Inferior parietal cortex (tissue), 1 donor: ENCODE measurements at regions not wholly inside any gene's neighbourhood (a gene's known extent, or its start where the extent isn't known, plus 50 kb on each side); places are given as distances from the start of the nearest gene placed in this dataset.

Source experiments
- DNase-seq: peaks from one replicate; pipeline ENCODE4 v3.0.0-alpha.2; 2016; ENCODE audit errors: extremely low spot score

DNA sequence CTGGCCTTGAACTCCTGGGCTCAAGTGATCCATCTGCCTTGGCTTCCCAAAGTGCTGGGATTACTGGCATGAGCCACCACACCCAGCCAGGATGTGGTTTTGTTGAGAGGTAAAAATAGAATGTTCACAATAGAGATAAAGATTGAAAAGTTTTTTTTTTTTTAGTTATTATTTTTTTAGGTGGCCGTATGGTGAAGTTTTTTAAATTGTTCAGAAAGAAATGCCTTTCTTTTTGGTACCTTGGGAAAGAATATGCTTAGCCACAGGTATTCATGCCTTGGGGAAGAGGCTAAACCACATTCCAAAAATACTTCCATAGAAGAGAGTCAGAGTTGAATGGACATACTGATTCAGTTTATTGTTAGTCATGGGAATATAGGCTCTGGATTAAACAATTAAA, 143.4 kb downstream of the C11orf91 start:
- DNase-seq: no peak

DNA sequence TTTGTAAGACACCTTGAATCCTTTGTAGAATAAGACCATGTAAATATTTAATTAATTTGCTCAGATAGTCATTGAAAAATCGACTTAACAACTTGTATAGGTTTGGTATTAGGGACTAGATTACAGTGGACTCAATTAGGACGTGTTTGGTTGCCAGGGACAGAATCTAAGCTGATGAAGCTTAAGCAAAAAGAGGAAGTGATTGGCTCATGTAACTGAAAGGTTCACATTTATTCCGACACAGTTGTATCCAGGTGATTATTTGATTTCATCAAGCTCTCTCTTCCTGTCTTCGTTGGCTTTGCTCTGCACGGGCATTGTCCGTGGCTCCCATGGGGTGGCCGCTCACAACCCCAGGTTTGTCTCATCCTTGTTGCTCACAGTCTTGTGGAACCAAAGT, 146.4 kb downstream of the C11orf91 start:
- no peak for DNase-seq

DNA sequence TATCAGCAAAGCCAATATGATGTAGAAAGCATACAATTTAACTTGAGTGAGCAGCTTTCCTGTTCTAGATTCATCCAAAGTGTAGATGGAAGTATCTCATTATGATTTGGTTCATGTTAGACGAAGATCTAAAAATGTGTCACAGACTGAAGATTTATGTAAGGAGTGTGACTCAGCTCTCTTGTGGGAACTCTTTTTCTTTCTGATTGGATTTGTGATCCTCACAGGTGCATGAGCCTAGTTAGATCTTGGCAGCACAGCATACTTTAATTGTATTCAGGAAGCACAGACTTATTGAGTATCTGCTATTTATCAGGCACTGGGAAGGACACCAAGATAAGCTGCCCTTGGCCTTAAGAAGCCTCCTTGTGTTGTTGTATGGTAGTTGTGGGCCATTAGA, 147.1 kb downstream of the C11orf91 start:
- peak; percentile 62 for DNase-seq

DNA sequence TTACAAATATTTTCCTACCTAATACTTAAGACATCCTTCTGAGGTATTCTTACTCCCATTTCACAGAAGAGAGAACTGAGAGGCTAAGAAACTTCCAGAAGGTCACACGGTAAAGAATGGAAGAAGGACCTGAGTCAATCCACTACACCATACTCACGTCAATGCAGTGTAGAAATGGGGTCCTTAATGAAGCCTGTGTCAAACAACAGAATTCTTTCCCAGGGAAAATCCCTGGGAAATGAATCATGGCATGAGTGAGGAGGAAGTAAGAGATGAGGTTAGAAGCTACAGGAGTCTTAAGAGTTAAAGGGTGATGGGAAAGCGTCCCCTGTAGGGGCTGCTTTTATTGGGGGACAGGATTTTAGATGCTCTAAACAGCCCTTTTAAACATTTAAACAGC, 147.9 kb downstream of the C11orf91 start:
- no peak for DNase-seq

DNA sequence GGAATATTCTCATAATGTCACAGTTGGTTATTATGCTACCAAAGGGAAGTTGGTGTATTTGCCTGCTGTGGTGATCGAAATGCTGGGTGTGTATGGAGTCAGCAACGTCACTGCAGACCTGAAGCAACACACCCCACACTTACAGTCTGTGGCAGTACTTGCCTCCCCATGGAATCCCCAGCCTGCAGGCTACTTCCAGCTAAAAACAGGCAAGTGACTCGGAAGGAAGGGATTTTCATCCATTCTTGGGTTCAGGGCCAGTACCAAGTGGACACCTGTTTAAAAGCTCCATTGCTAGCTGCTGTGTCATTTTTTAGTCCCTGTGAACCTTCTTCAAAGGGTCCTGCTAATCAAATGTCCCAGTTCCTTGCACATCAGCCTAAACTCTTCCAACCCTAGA, 149.6 kb downstream of the C11orf91 start:
- no peak for DNase-seq

DNA sequence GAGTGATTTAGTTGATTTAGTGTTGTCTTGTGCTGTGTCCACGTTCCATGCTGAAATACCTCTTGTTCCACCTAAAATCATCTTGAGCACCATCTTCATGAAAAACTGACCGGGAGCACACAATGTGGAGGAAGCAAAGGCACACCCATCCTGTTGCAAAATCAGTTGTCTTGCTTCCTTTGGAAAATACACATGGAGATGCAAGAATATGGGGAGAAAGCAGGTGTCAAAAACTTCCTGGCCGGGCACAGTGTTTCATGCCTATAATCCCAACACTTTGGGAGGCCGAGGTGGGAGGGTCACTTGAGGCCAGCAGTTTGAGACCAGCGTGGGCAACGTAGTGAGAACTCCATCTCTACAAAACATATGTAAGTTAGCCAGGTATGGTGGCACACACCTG, 151.1 kb downstream of the C11orf91 start:
- DNase-seq: no peak

DNA sequence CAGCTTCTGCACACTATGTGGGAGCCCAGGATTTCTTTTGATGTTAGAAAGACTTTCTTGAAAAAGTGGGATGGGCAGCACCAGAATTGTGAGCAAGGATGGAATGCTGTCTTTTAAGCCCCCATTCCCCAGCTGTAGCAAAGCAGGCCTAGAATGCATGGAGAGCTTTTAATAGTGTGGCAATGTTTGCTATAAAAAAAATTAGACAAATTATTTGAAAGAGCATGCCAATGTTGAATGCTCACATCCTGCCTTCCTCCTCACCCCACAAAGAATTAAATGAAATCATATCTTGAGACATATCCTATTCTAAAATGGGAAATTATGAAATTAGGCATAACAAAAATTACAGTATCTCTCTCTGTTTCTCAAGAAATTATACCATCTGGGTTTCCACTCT, 154.7 kb downstream of the C11orf91 start:
- no peak for DNase-seq

DNA sequence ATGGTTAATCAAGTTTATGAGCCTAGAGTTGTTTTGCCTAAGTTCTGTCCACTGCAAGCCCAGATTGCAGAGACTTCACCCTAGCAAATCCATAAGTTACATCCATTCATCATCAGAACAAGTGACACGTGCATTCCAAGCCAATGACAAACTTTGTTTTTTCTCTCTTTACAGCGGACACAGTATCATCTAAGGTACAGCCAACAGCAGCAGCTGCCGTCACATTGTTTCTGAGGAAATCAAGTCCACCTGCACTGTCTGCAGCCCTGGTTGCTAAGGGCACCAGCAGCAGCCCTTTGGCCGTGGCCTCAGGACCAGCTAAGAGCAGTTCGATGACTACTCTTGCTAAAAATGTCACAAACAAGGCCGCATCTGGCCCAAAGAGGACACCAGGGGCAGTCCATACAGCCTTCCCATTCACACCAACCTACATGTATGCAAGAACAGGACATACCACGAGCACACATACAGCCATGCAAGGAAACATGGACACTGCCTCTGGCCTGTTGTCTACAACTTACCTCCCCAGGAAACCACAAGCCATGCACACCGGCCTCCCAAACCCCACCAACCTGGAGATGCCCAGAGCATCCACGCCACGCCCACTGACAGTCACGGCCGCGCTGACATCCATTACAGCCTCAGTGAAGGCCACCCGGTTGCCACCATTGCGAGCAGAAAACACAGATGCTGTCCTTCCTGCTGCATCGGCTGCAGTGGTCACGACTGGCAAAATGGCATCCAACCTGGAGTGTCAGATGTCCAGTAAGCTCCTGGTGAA, 155.8 kb downstream of the C11orf91 start:
- DNase-seq: no peak

DNA sequence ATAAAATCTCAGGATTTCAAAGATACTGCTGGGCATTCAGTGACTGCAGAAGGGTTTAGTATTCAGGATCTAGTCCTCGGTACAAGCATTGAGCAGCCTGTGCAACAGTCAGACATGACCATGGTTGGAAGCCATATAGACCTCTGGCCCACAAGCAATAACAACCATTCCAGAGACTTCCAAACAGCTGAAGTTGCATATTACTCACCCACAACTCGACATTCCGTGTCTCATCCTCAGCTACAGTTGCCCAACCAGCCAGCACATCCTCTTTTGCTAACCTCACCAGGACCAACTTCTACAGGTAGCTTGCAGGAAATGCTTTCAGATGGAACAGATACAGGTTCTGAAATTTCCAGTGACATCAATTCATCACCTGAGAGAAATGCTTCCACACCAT, 156.8 kb downstream of the C11orf91 start:
- DNase-seq: no peak

DNA sequence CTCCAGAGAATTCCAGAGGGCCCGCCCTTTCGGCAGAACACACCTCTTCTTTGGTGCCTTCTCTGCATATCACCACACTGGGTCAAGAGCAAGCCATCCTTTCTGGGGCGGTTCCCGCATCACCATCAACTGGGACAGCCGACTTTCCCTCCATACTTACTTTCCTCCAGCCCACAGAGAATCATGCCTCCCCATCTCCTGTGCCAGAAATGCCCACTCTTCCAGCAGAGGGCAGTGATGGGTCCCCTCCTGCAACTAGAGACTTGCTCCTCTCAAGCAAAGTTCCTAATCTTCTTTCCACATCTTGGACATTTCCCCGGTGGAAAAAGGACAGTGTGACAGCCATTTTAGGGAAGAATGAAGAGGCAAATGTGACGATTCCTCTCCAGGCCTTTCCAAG, 157.7 kb downstream of the C11orf91 start:
- DNase-seq: peak; percentile 52

DNA sequence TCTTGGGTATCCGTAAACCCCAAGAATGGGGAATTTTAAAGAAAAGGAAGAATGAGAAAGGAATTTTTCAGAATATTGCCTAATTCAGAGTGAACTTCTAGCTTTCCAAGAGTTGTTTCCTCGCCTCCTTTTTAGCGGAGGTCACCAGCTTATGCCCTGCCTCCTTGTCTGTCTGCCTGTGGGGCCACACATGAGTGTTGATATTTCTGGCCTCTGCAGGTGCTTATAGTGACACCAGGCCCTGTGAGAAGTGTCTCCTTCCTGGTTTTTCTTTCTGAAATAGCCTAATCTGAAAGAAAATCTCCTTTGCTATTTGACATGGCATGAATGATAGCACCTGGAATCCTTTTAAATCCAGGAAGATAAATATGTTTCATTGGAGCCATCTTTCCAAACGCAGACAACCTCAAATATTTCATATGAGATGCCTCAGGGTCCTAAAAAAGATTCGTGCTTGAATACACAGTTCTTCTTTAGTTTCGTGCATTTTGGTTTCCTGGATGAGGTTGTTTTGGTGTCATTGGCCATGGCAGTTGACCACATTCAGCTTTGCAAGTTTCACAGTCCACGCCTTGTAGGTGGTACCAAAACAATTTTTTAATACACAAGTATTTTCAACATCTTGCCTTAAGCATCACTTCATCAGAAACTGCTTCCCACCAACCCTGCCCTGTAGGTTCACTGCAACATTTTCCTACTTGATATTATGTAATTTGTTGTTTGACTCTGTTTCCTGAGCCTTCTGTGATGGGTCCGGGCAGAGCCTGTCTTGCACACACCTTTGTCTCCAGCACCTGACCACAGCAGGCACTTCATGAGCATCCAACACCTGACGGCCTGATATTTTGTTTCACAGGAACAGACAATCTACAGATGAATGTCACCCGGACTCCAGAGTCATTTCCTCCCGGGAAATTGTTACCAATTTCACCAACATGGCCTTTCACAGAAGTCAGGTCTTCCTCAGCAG, 159.4 kb downstream of the C11orf91 start:
- no peak for DNase-seq

DNA sequence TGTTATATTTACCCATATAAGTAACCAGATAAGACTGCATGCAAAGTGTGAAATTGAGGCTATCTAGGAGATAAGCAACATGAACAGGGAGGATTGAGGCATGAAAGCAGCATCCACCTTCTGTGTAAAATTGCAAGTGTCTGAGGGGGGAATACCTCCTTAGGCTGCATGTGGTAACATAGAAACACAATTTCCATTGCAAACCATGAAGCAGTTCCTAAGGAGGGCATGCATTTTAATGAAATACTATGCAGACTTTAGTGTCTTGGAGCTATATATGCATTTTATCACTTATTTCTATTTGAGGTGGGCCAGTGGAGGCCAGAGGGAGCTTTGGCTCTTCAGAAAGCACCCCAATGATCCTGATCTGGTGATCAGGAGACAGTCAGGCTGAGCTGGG, 160.2 kb downstream of the C11orf91 start:
- DNase-seq: no peak

DNA sequence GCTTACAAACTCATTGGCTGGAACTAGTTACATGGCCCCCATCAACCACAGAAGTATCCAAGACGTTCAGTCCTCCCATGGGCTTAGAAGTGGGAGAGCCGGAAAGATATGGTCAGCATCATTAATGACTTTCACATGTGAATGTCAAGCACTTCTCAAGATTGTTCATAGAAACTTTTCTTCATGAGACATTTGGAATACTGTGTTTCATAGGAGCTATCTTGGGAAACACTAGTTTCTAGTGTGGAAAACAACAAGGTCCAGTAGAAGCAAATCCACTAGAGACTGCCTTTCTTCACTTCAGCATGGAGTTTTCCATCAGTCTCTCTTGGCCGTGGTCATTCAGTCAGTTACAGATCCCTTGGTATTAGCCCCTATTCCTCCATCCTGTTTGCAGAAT, 160.9 kb downstream of the C11orf91 start:
- no peak for DNase-seq

DNA sequence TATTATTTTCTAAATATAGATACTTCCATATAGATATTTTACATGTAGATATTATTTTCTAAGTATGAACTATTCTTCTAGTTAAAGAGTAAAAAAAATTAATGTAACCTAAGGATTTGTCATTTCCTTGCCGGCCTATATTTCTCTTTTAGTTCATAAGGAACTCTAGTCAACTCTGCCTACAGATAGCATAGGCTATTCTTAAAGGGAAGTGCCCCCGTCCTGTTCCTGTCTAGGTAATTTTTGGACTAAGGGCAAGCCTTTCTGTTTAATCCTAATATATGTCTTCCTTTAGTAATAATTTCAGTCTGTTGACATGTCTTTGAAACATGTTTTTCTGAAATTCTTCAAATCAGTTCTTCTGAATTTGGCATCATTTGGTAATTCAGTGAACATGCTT, 161.9 kb downstream of the C11orf91 start:
- no peak for DNase-seq

DNA sequence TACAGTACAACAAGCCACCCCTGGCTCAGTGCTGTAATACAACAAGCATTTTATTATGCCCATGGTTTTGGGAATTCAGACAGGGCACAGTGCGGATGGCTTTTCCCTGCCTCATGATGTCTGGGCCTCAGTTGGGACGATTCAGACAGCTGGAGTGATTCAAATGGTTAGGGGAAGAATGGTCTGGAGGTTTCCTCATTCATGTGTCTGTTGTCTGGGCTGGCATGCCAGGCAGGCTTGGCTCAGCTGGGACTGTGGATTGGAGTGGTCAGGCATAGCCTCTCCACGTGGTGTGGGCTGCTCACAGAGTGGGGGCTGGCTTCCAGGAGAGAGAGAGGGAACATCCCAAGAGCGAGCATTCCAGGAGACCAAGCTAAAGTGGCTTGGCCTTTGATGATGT, 164.4 kb downstream of the C11orf91 start:
- no peak for DNase-seq

DNA sequence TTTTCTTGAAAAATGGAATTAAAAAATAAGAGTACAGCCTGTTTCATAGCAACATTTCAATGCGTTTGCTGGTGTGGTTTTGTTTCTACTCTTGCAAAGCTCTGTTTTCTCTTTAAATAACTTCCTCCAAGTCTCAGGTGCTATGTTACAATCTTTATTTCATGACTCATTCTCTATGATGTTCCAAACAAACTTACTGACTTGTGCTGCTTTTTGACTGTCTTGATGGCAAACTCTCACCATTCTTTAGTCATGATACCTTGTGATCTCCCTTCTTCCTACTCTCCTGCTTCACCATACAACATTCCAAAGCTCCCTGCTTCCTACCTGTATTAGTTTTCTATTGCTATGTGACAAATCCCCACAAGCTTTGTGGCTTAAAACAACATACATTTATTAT, 166.1 kb downstream of the C11orf91 start:
- DNase-seq: no peak

DNA sequence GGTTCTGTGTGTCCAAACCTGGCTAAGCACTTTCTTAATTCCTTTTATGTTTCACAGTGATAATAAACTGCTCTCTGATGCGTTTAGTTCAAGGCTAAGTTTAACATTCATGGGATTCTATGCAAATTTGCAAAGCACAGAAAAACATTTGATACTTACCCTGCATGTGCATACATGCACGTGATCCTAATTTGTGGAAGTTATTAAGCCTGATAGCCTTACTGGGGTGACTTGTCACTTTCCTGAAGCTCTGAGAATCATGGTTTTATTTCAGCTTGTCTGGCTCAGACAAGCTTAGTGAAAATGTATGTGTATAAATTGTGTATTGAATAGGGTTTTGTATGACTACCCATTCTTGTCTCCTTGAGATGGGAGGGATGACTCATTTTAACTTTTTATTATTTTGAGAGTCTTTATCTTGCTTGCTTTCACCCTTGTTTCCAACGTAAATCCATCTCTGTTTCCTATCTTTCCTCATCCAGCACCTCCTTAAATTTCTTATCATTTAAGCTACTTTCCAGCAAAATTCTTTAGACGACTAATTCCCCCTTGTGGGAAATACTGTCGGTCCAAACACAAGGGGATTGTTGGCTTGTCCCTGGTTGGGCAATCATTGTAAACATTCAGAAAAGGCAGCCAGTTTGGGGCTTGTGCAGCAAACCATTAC, 167.1 kb downstream of the C11orf91 start:
- no peak for DNase-seq

DNA sequence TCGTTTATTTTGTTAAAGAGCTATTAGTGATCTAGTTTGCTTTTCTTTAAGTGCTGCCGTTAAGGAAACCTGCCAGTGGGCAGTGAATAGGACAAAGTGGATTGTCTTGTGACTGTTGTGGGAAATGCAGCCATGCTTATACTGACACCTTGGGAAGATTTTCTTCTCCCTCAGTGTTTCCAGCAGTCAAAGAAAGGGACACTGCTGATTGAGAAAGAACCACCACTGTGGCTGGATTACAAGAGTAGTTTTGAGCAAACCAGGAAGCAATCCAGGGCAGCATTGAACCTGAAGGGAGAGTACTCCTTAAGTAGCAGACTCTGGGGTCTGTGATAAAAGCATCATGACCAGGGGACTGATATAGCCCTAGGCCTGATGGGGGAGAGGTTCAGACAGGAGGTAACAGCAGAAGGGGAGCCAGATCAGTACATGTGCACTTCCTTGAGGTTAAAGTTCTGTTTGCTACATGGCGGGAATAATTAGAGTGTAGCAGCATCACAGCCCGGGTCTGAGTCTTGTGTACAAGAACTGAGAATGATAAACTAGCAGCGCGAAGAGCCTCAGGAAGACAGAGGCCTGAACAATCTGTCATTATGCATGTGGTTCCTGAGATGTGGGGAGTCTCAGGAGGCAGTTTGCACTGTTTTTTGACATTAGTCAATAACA, 167.8 kb downstream of the C11orf91 start:
- DNase-seq: no peak

DNA sequence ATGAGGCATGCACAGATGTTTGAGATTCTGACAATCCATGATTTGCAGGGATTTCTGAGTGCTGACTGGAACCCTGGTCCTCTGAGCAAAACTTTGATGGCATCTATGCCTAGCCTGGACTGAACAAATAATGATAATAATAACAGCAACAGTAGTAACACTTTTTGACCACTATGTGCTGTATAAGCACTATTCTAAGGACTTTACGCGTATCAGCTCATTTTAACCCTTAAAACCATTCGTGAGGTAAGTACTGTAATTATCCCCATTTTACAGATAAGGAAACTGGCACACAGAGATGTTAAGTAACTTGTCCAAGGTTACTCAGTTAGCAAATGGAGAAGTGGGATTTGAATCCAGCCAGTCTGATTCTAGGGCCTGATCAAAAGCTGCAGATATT, 168.4 kb downstream of the C11orf91 start:
- no peak for DNase-seq

DNA sequence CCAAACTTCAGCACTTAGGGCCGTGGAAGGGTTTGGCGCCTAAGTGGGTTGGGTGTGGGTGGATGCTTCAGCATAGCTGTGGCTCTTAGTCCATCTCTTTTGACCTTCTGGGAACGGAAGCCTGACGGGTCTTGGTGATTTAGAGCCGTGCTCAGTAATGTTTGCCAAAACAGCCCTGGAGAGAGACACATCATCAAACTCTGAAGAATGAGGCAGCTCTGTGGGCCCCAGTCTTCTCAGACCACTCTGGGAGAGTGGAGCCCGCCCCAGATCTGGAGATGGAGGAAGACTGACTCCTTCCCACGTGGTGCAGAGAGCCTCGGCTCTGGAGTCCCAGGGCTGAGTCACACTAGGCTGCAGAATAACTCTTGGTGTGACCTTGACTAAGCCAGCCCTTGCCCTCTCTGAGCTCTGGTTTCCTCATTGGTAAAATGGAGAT, 168.9 kb downstream of the C11orf91 start:
- DNase-seq: no peak

DNA sequence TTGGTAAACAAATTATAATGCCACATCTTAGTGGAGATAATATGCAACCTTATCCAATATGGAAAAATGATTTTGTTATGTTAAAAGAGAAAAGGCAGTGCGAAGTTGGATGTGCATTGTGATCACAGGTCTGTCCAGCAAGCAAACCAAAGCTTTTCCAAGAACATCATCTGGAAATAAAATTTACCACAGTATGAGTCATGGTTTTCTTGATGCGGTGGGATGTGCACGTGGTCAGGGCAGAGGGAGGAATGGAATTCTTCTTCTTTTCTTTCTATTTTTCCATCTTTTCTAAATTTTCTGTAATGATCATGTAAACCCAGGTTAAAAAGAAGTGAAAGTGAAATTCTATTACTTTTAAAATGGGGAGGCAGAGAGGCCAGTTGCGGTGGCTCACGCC, 169.8 kb downstream of the C11orf91 start:
- no peak for DNase-seq

DNA sequence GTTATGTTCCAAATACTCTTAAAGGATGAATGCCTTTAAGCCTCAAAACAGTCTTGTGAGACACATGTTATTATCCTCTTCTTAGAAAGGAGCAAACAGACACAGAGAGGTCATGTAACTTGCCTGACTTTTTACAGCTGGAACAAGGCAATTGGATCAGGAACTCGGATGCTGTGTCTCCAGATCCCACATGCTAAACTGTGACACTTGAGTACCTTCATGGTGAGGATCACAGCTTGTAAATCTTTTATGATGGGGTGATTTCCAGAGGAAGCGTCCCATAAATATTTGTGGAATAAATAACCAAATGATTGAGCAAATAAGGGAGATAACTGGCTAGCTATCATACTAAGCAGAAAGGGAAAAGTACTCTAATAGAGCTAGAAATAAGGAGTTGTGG, 171.2 kb downstream of the C11orf91 start:
- DNase-seq: no peak
